GM12878 (cell line): ENCODE measurements at regions not wholly inside any gene's neighbourhood (a gene's known extent, or its start where the extent isn't known, plus 50 kb on each side); places are given as distances from the start of the nearest gene placed in this dataset.
A peak's percentile ranks its signal among the peaks of the same experiment; 100 is the strongest.

Experiments used
- BCL3 ChIP-seq: IDR thresholded peaks from 2 replicates; pipeline ENCODE4 v1.6.1; 2011; ENCODE audit warnings: borderline replicate concordance, low read depth, mild to moderate bottlenecking, moderate library complexity, low read length; ENCODE audit not compliant: insufficient read depth, poor library complexity, severe bottlenecking
- CBFB ChIP-seq: IDR thresholded peaks from 2 replicates; pipeline ENCODE4 v1.6.1; 2016; ENCODE audit warnings: antibody characterized with exemption, low read depth
- CREM ChIP-seq: IDR thresholded peaks from 2 replicates; pipeline ENCODE4 v1.6.1; 2014; ENCODE audit warnings: antibody characterized with exemption, low read depth
- IKZF1 ChIP-seq: fragments of 450-650 bp; conservative IDR thresholded peaks from 2 replicates; pipeline ENCODE4 v1.6.1; 2017; ENCODE audit warnings: antibody characterized with exemption, mild to moderate bottlenecking
- MLLT1 ChIP-seq: fragments of 450-650 bp; IDR thresholded peaks from 2 replicates; pipeline ENCODE4 v1.6.1; 2016; ENCODE audit warnings: mild to moderate bottlenecking
- NRF1 ChIP-seq: conservative IDR thresholded peaks from 2 replicates; pipeline ENCODE4 v1.6.1; 2011; ENCODE audit warnings: mild to moderate bottlenecking, low read depth, low read length, improper control_type of control experiment
- RBBP5 ChIP-seq: fragments of 200-600 bp; sonication (generic); conservative IDR thresholded peaks from 2 replicates; pipeline ENCODE4 v1.6.1; 2016
- SUPT20H ChIP-seq: IDR thresholded peaks from 2 replicates; pipeline ENCODE4 v1.6.1; 2011; ENCODE audit warnings: low read depth, mild to moderate bottlenecking, low read length, moderate library complexity, borderline replicate concordance; ENCODE audit not compliant: control insufficient read depth
- YBX1 ChIP-seq: fragments of 450-650 bp; IDR thresholded peaks from 2 replicates; pipeline ENCODE4 v1.6.1; 2016; ENCODE audit warnings: antibody characterized with exemption
- YY1 ChIP-seq: IDR thresholded peaks from 2 replicates; pipeline ENCODE4 v1.6.1; 2011; ENCODE audit warnings: low read depth, mild to moderate bottlenecking, low read length
- ZNF274 ChIP-seq: IDR thresholded peaks from one replicate; pipeline ENCODE4 v1.8.0; 2011; ENCODE audit not compliant: insufficient read length, insufficient read depth
- TF ChIP-seq, protein P1 (sequence below): fragments of 450-650 bp; IDR thresholded peaks from 2 replicates; pipeline ENCODE4 v1.6.1; 2018; ENCODE audit warnings: borderline replicate concordance, mild to moderate bottlenecking; ENCODE audit not compliant: partially characterized antibody
- TF ChIP-seq, protein P2 (sequence below): fragments of 150-350 bp; IDR thresholded peaks from 2 replicates; pipeline ENCODE4 v1.6.1; 2016; ENCODE audit warnings: low read depth, low read length
- TF ChIP-seq, protein P3 (sequence below): IDR thresholded peaks from 2 replicates; pipeline ENCODE4 v1.6.1; 2012; ENCODE audit warnings: low read depth, low read length, improper control_type of control experiment
- TF ChIP-seq, protein P4 (sequence below): fragments of 450-650 bp; IDR thresholded peaks from 2 replicates; pipeline ENCODE4 v1.6.1; 2017; ENCODE audit warnings: mild to moderate bottlenecking, moderate library complexity

DNA sequence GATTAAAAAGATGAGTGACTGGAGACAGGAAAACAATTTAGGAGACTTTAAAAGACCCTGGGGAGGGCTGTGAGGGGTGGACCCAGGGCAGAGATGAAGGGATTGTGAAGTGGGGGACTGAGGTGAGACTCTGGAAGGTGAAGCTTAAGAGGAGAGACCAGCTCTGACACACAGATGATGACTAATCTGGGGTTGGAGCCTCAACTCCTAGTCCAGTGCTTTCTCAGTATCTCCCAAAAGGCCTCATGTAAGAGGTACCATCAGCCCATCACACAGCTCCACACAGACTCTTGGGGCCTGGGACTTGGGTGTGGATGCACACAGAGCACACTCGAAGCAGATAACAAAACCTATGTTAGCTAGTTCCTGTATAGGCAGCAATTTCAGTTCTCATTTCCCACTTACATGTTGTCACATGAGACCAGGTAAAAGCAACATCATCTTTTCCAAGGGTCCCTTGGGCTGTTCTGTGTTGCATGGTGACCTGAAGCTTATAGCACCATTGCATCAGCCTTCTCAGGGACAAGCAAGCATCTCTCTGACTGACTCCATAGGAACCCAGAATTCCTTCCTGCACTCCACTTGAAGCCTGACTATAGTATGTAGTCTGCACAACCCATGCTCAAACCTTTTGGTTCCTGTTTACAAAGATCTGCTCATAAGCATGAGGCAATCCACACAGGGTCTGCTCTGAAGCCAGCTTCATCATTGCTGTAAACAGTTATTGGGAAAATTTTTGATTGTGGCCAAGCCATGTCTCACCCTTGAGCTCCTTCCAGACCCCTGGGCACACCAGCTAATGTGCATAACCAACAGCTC is 88.6 kb upstream of the MYCBP2 start (continued):
- TF ChIP-seq, protein P1, sequence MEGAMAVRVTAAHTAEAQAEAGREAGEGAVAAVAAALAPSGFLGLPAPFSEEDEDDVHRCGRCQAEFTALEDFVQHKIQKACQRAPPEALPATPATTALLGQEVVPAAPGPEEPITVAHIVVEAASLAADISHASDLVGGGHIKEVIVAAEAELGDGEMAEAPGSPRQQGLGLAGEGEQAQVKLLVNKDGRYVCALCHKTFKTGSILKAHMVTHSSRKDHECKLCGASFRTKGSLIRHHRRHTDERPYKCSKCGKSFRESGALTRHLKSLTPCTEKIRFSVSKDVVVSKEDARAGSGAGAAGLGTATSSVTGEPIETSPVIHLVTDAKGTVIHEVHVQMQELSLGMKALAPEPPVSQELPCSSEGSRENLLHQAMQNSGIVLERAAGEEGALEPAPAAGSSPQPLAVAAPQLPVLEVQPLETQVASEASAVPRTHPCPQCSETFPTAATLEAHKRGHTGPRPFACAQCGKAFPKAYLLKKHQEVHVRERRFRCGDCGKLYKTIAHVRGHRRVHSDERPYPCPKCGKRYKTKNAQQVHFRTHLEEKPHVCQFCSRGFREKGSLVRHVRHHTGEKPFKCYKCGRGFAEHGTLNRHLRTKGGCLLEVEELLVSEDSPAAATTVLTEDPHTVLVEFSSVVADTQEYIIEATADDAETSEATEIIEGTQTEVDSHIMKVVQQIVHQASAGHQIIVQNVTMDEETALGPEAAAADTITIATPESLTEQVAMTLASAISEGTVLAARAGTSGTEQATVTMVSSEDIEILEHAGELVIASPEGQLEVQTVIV: no peak
- TF ChIP-seq, protein P2, sequence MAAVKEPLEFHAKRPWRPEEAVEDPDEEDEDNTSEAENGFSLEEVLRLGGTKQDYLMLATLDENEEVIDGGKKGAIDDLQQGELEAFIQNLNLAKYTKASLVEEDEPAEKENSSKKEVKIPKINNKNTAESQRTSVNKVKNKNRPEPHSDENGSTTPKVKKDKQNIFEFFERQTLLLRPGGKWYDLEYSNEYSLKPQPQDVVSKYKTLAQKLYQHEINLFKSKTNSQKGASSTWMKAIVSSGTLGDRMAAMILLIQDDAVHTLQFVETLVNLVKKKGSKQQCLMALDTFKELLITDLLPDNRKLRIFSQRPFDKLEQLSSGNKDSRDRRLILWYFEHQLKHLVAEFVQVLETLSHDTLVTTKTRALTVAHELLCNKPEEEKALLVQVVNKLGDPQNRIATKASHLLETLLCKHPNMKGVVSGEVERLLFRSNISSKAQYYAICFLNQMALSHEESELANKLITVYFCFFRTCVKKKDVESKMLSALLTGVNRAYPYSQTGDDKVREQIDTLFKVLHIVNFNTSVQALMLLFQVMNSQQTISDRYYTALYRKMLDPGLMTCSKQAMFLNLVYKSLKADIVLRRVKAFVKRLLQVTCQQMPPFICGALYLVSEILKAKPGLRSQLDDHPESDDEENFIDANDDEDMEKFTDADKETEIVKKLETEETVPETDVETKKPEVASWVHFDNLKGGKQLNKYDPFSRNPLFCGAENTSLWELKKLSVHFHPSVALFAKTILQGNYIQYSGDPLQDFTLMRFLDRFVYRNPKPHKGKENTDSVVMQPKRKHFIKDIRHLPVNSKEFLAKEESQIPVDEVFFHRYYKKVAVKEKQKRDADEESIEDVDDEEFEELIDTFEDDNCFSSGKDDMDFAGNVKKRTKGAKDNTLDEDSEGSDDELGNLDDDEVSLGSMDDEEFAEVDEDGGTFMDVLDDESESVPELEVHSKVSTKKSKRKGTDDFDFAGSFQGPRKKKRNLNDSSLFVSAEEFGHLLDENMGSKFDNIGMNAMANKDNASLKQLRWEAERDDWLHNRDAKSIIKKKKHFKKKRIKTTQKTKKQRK: no peak
- peak; percentile 28 for TF ChIP-seq BCL3
- no peak for TF ChIP-seq YBX1
- TF ChIP-seq, protein P3, sequence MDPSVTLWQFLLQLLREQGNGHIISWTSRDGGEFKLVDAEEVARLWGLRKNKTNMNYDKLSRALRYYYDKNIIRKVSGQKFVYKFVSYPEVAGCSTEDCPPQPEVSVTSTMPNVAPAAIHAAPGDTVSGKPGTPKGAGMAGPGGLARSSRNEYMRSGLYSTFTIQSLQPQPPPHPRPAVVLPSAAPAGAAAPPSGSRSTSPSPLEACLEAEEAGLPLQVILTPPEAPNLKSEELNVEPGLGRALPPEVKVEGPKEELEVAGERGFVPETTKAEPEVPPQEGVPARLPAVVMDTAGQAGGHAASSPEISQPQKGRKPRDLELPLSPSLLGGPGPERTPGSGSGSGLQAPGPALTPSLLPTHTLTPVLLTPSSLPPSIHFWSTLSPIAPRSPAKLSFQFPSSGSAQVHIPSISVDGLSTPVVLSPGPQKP: no peak
- TF ChIP-seq SUPT20H: no peak
- no peak for TF ChIP-seq NRF1
- TF ChIP-seq YY1: no peak
- TF ChIP-seq, protein P4, sequence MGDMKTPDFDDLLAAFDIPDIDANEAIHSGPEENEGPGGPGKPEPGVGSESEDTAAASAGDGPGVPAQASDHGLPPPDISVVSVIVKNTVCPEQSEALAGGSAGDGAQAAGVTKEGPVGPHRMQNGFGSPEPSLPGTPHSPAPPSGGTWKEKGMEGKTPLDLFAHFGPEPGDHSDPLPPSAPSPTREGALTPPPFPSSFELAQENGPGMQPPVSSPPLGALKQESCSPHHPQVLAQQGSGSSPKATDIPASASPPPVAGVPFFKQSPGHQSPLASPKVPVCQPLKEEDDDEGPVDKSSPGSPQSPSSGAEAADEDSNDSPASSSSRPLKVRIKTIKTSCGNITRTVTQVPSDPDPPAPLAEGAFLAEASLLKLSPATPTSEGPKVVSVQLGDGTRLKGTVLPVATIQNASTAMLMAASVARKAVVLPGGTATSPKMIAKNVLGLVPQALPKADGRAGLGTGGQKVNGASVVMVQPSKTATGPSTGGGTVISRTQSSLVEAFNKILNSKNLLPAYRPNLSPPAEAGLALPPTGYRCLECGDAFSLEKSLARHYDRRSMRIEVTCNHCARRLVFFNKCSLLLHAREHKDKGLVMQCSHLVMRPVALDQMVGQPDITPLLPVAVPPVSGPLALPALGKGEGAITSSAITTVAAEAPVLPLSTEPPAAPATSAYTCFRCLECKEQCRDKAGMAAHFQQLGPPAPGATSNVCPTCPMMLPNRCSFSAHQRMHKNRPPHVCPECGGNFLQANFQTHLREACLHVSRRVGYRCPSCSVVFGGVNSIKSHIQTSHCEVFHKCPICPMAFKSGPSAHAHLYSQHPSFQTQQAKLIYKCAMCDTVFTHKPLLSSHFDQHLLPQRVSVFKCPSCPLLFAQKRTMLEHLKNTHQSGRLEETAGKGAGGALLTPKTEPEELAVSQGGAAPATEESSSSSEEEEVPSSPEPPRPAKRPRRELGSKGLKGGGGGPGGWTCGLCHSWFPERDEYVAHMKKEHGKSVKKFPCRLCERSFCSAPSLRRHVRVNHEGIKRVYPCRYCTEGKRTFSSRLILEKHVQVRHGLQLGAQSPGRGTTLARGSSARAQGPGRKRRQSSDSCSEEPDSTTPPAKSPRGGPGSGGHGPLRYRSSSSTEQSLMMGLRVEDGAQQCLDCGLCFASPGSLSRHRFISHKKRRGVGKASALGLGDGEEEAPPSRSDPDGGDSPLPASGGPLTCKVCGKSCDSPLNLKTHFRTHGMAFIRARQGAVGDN: peak; percentile 62
- no peak for TF ChIP-seq MLLT1
- TF ChIP-seq CREM: no peak
- no peak for TF ChIP-seq CBFB
- no peak for TF ChIP-seq ZNF274
- peak; percentile 37; the same call in 1 of the 2 replicates for TF ChIP-seq IKZF1
- no peak for TF ChIP-seq RBBP5
